Midbrain (tissue), 1 donor: ENCODE measurements at regions not wholly inside any gene's neighbourhood (a gene's known extent, or its start where the extent isn't known, plus 50 kb on each side); places are given as distances from the start of the nearest gene placed in this dataset.
A peak's percentile ranks its signal among the peaks of the same experiment; 100 is the strongest.
"Not testable (repeated sequence)": the region's sequence is repeated elsewhere in the genome, so short reads cannot be mapped to it uniquely, and the experiment has no call there.

ENCODE experiments used
- DNase-seq: peaks from one replicate; lab custom pipeline; 2025; lab: John Stamatoyannopoulos, UW

GRCh38 chr6:55058682-55059081 is 115.6 kb upstream of the HCRTR2 start:
- DNase-seq = no peak

- DNase-seq = no peak
Measured at GRCh38 chr6:55064711-55065420, 109.4 kb upstream of the HCRTR2 start.

GRCh38 chr6:55069132-55069781 is 105.1 kb upstream of the HCRTR2 start:
- DNase-seq = peak; percentile 22

- DNase-seq = no peak
Measured at GRCh38 chr6:55082021-55082420, 92.3 kb upstream of the HCRTR2 start.

- not testable (repeated sequence) for DNase-seq
Measured at GRCh38 chr6:55088011-55088410, 86.3 kb upstream of the HCRTR2 start.

- DNase-seq = no peak
Measured at GRCh38 chr6:55088902-55089301, 85.4 kb upstream of the HCRTR2 start.

- DNase-seq = no peak
Measured at GRCh38 chr6:55089325-55089724, 85.0 kb upstream of the HCRTR2 start.

- no peak for DNase-seq
Measured at GRCh38 chr6:55100686-55101085, 73.6 kb upstream of the HCRTR2 start.

- no peak for DNase-seq
Measured at GRCh38 chr6:55101157-55101556, 73.2 kb upstream of the HCRTR2 start.

GRCh38 chr6:55108134-55109130 is 65.9 kb upstream of the HCRTR2 start:
- DNase-seq = no peak

GRCh38 chr6:55117267-55117666 is 57.0 kb upstream of the HCRTR2 start:
- no peak for DNase-seq

- not testable (repeated sequence) for DNase-seq
Measured at GRCh38 chr6:55124241-55124640, 50.1 kb upstream of the HCRTR2 start.
